HG03378 (cell line): ENCODE measurements at regions not wholly inside any gene's neighbourhood (a gene's known extent, or its start where the extent isn't known, plus 50 kb on each side); places are given as distances from the start of the nearest gene placed in this dataset.
"Not testable (repeated sequence)": the region's sequence is repeated elsewhere in the genome, so short reads cannot be mapped to it uniquely, and the experiment has no call there.

Source experiments
- ATAC-seq: cut with Tn5 transposase; IDR thresholded peaks from one replicate; pipeline ENCODE4 v1.9.1; 2021; ENCODE audit warnings: mild to moderate bottlenecking, moderate library complexity; ENCODE audit not compliant: unreplicated experiment

DNA sequence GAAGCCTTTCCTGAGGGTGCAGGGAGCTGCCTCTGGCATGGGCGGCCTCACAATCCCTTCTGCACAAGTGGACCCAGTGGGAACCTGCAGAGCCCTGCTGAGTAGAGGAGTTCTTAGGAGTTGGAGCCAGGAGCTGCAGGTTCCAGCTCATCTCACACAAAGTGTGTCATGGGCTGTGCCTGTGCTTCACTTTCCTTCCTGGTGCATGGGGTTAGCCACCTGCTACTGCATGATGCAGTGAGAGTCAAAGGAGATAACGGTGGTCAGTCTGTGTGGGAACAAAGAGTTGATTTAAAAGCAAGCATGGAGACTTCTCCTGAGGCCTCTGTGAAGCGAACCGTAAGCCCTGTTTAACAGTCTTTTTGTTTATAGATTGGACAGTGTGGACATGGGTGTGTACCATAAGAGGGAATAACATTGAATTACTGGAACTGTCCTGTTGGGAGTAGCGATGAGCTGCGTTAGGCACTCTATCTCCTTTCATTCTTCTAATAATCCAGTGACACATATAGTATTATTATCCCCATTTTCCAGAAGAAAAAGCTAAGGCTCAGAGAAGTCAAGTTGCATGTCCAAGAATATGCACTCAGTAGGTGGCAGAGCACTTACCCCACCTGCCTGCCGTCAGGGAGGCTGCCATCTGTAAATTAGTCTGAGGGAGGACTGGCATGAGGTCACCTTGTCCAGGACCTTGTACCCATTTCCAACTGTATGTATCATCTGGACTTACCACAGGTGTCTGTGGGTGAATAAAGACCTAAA is 68.7 kb upstream of the PRR23C start:
- no peak for ATAC-seq

- ATAC-seq = no peak
Observed at GRCh38 chr3:139113993-139114375, 69.3 kb upstream of the PRR23C start.

- not testable (repeated sequence) for ATAC-seq
Observed at GRCh38 chr3:139116631-139117030, 71.9 kb upstream of the PRR23C start.

- ATAC-seq = no peak
Observed at GRCh38 chr3:139117136-139117675, 72.5 kb upstream of the PRR23C start.

DNA sequence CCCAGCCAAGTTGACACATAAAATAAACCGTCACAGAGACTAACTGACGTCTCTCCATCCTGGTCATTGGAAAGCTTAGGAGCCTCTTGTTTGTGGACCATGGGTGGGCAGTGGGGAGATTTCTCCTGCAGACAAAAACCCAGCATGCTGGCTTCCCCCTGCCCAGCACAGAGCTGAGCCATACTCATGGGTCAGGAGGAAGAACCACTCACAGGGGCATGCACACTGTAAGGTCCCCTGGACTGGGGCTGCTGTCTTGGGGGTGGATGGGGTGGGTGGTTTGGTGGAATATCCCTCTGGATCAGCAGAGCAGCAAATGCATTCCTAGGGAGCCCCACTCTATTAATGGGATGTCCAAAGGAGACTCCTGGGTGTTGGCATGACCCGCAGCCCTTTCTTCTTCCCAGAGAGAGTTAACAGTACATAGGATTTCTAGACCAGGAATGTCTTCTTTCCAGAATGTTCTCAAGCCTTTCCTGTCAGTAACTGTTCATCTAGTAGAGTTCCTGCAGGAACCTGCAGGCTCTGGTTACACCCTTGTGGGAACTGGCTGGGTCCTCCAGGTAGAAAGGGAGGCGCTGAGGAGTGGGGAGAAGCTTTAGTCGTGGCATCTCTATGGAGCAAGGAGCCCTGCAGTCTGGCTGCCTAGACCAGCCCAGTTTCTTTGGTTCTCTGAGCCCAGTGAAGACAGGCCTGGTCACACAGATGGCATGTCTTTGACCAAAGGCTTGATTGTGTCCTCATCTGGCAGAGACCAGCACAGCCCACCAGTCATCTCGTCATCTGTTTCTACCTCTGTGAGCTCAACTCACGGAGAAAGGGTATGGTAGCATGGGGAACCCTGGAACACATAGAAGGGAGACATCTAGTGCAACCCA is 73.4 kb upstream of the PRR23C start:
- ATAC-seq = no peak

DNA sequence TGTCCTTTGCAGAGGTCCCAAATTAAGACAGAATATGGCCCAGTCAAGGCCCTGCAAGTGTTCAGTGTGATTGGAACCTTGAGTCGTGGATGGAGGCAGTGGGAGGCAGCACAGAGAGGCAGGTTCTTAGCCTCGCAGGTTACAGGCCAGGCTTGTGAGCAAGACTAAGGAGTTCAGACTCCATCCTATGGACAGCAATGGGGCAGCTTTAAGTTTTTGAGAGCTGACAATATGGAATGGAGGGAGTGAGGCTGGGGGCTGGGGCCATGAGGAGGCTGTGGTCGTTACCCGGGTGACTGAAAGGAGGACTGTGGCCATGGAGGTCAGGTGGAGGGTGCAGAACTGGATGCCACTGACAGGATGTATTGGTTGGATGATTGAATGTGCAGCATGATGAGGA is 74.1 kb upstream of the PRR23C start:
- no peak for ATAC-seq

GRCh38 chr3:139119331-139120025 is 74.8 kb upstream of the PRR23C start:
- no peak for ATAC-seq

GRCh38 chr3:139120086-139121056 is 75.7 kb upstream of the PRR23C start:
- no peak for ATAC-seq

DNA sequence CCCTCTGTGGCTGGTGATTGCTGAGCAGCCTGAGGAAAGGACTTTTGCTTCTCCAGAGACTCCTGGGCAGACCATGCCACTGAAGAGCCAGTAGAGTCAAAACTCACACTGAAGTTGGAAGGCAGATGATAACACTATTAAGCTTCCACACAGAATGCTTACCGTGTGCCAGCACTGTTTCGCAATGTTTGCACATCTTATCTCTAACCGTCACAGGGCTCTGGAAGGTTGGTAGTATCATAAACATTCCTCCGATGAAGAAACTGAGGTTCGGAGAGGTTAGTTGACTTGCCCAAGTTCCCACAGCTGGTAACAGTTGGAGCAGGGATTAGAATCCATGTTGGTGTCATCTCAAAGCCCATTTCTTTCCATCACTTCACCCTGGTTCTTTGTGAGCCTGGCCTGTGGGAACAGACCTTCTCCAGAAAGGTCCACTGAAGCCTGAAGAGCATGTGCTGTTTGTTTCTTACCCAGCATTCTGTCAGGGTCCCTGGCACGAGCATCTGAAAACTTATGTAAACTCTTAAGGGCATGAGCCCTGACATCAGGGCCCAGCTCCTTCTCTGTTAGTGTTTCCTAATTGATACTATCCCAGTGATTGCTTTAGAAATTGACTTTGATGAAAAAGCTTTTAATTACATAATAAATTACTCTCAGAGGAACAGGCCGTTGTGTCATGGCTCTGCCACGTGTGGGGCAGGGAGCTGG is 77.0 kb upstream of the PRR23C start:
- ATAC-seq = no peak

DNA sequence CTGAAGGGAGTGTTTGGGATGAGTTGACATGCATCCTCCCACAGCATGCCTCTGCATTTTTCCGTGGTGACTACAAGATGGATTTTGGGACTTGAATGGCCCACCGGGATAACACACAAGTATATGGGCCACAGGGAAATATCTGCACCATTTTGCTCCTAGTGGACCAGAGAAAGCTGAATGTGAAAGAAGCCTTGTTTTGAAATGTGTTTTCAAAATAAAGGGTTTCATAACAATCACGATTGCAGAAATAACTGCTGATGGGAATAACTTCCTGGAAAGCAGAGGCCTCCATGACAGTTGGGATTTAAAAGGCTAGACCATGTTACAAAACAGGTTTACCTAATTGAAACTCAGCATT is 77.5 kb upstream of the PRR23C start:
- ATAC-seq = no peak

- ATAC-seq = no peak
Observed at GRCh38 chr3:139122612-139123011, 77.9 kb upstream of the PRR23C start.

GRCh38 chr3:139123377-139124095 is 78.8 kb upstream of the PRR23C start:
- no peak for ATAC-seq

DNA sequence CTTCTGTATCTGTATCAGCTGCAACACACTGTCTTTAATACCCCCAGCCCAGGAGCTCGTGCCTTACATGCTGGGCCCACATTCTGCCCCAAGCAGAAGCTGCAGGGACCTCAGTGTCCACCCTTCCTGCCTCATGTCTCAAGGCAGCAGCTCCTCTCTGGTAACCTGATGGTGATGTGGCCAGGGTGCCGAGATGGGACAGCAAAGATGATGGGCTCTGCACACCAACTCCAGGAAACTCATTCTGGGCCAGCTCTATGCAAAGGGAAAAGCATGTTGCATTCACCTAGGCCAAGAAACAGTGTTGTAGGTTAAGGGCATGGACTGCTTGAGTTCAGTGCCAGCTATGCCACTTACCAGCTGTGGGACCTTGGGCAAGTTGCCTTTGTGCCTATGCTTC is 79.5 kb upstream of the PRR23C start:
- ATAC-seq = no peak

DNA sequence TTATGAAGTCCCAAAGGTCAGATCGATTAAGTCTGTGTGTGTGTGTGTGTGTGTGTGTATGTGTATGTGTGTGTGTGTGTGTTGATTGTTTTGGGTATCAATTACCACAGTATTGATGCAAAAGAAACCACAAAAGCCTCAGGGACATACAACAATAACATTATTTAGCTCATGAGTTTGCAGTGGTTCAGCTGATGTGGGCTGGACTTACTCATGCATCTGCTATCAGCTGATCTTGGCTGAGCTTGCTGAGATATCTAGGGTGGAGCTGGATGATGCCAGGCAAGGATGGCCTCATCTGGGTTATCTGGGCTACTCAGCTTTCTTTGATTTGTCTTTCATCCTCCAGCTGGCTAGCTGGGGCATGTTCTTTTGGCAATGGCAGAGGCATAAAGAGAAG is 82.4 kb upstream of the PRR23C start:
- no peak for ATAC-seq

DNA sequence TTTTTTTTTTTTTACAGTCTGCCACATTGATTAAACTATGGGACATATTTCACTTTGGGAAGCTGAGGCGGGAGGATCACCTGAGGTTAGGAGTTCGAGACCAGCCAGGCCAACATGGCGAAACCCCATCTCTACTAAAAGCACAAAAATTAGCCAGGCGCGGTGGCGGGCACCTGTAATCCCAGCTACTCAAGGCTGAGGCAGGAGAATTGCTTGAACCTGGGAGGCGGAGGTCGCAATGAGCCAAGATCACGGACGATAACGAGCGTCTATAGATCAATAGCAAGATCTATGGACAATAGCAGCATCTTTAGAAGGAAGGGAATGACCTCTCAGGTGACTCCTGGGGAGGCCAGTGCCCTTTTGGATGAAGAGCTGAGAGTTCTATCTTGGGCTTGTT is 82.9 kb upstream of the PRR23C start:
- not testable (repeated sequence) for ATAC-seq

GRCh38 chr3:139128803-139129202 is 84.1 kb upstream of the PRR23C start:
- ATAC-seq = no peak

DNA sequence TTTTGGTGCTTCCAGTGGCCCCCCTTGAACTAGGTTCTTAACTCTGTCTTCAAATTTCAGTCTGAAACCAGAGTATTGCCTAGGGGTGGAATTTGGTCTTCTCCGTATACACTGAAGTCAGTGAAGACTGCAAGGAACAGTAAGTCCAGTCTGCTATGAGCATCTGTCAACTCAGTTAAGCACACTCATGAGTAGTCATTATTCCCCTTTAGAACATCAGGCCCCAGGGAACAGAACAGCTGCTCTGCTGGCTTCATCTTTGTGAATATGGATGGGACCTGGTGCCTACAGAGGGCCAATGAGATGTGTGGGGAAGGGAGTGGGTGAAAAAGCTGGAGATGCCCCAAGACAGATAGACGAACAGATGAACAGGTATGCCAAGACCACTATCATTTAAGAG is 85.2 kb upstream of the PRR23C start:
- no peak for ATAC-seq

- no peak for ATAC-seq
Observed at GRCh38 chr3:139130390-139131140, 85.9 kb upstream of the PRR23C start.
